Upper lobe of left lung (tissue), 6 donors: ENCODE measurements at regions not wholly inside any gene's neighbourhood (a gene's known extent, or its start where the extent isn't known, plus 50 kb on each side); places are given as distances from the start of the nearest gene placed in this dataset.

Experiments used
- ATAC-seq, 2 donors: fragments of 200-7000 bp; cut with Tn5 transposase; one replicate each; pipeline ENCODE4 v1.9.1; 2022; ENCODE audit warnings: mild to moderate bottlenecking in 2 of 2, moderate library complexity in 2 of 2; ENCODE audit not compliant: low FRiP score in 2 of 2
- DNase-seq, 2 donors: peaks; one replicate each; pipeline ENCODE4 v3.0.0-alpha.2; 2019 to 2020
- H3K27ac ChIP-seq, 4 donors: fragments of 200-600 bp; sonication (generic); one replicate each; pipeline ENCODE4 v1.5.1; 2016 to 2019
- H3K27me3 ChIP-seq, 4 donors: fragments of 200-600 bp; sonication (generic); one replicate each; pipeline ENCODE4 v1.5.1; 2017 to 2019
- H3K36me3 ChIP-seq, 4 donors: fragments of 200-600 bp; sonication (generic); one replicate each; pipeline ENCODE4 v1.5.1; 2016 to 2019
- H3K4me1 ChIP-seq, 4 donors: fragments of 200-600 bp; sonication (generic); one replicate each; pipeline ENCODE4 v1.5.1; 2018 to 2019
- H3K4me3 ChIP-seq, 4 donors: fragments of 200-600 bp; sonication (generic); one replicate each; pipeline ENCODE4 v1.5.1; 2017 to 2019; ENCODE audit warnings: mild to moderate bottlenecking in 2 of 4, moderate library complexity in 1 of 4
- H3K9me3 ChIP-seq, 4 donors: fragments of 200-600 bp; sonication (generic); one replicate each; pipeline ENCODE4 v1.5.1; 2018 to 2019
- CTCF ChIP-seq, 6 experiments: fragments of 450-650 bp in 4 of 6; fragments of 200-600 bp in 2 of 6; sonication (generic) in 2 of 6; IDR thresholded peaks; one replicate each; pipeline ENCODE4 v1.5.1; 2016 to 2019; ENCODE audit warnings: antibody characterized with exemption in 6 of 6
- EP300 ChIP-seq, 4 donors: sonication (generic); formaldehyde crosslinking; IDR thresholded peaks; one replicate each; pipeline ENCODE4 v1.5.1; 2017; ENCODE audit warnings: antibody characterized with exemption in 4 of 4, control low read depth in 2 of 4
- POLR2A ChIP-seq, 4 donors: fragments of 450-650 bp; IDR thresholded peaks; one replicate each; pipeline ENCODE4 v1.5.1; 2016 to 2017; ENCODE audit warnings: antibody characterized with exemption in 4 of 4, mild to moderate bottlenecking in 2 of 4
- POLR2AphosphoS5 ChIP-seq, 2 donors: sonication (generic); formaldehyde crosslinking; IDR thresholded peaks; one replicate each; pipeline ENCODE4 v1.5.1; 2017; ENCODE audit warnings: antibody characterized with exemption in 2 of 2
- WGBS, 2 donors: methylation state at CpG; one replicate each; pipeline ENCODE4 v1.1.5; 2017 to 2018; 5-methylcytosine and 5-hydroxymethylcytosine counted together
- donor health status: DM: no; HTN: no; CAD: no; lungs with moderate emphysema.
- donor health status: DM: no; HTN: yes; CAD: no; lungs with severe emphysema.

- Histone ChIP-seq H3K9me3 (no peaks in the 10 kb centered on the region), H3K4me1 (no peaks in the 10 kb centered on the region), H3K27me3 (no peaks in the 10 kb centered on the region), H3K27ac (no peak overlapping the region), H3K36me3 (no peaks in the 10 kb centered on the region), H3K4me3 (no peak overlapping the region)
- 87 to 92% methylated on average over 6 of the region's 6 CpGs for WGBS, 2 donors
- no peak for DNase-seq
- TF ChIP-seq POLR2A (IDR thresholded peaks at IDR 0.05) (no peak), POLR2AphosphoS5 (IDR thresholded peaks at IDR 0.05) (no peak), EP300 (IDR thresholded peaks at IDR 0.05) (no peak), CTCF (IDR thresholded peaks at IDR 0.05) (no peak)
- no peak for ATAC-seq
Measured at GRCh38 chr1:177480741-177481305, 310.1 kb downstream of the BRINP2 start.

- Histone ChIP-seq H3K27me3 (no peaks in the 10 kb centered on the region), H3K4me1 (no peaks in the 10 kb centered on the region), H3K27ac (no peak overlapping the region), H3K36me3 (no peaks in the 10 kb centered on the region), H3K9me3 (no peaks in the 10 kb centered on the region), H3K4me3 (no peak overlapping the region)
- DNase-seq: no peak
- WGBS, 2 donors: 87 to 93% methylated on average over 7 of the region's 7 CpGs
- TF ChIP-seq EP300 (IDR thresholded peaks at IDR 0.05) (no peak), CTCF (IDR thresholded peaks at IDR 0.05) (no peak), POLR2A (IDR thresholded peaks at IDR 0.05) (no peak), POLR2AphosphoS5 (IDR thresholded peaks at IDR 0.05) (no peak)
- ATAC-seq: no peak
Measured at GRCh38 chr1:177479600-177479999, 308.8 kb downstream of the BRINP2 start.

GRCh38 chr1:177476676-177477075 lies 305.9 kb downstream of the BRINP2 start:
- 74 to 84% methylated on average over 2 of the region's 2 CpGs for WGBS, 2 donors

GRCh38 chr1:177472567-177472966 lies 301.8 kb downstream of the BRINP2 start:
- Histone ChIP-seq H3K27me3 (no peaks in the 10 kb centered on the region), H3K4me1 (no peaks in the 10 kb centered on the region), H3K27ac (no peak overlapping the region), H3K36me3 (no peaks in the 10 kb centered on the region), H3K9me3 (no peaks in the 10 kb centered on the region), H3K4me3 (no peak overlapping the region)
- DNase-seq (no peak), ATAC-seq (no peak)
- 90 to 100% methylated on average over 1 of the region's 1 CpG for WGBS, 2 donors
- TF ChIP-seq CTCF (IDR thresholded peaks at IDR 0.05) (no peak), POLR2AphosphoS5 (IDR thresholded peaks at IDR 0.05) (no peak), POLR2A (IDR thresholded peaks at IDR 0.05) (no peak), EP300 (IDR thresholded peaks at IDR 0.05) (no peak)

More at GRCh38 chr1:177476676-177477075, 305.9 kb downstream of the BRINP2 start:
- ATAC-seq (no peak), DNase-seq (no peak)
- no peaks in the 10 kb centered on the region for H3K4me1 ChIP-seq
- H3K9me3 ChIP-seq: no peaks in the 10 kb centered on the region
- H3K27ac ChIP-seq: no peak overlapping the region
- no peak overlapping the region for H3K4me3 ChIP-seq
- no peaks in the 10 kb centered on the region for H3K36me3 ChIP-seq
- TF ChIP-seq POLR2AphosphoS5 (IDR thresholded peaks at IDR 0.05) (no peak), EP300 (IDR thresholded peaks at IDR 0.05) (no peak), POLR2A (IDR thresholded peaks at IDR 0.05) (no peak)
- no peaks in the 10 kb centered on the region for H3K27me3 ChIP-seq

- WGBS, 2 donors: 60 to 62% methylated on average over 1 of the region's 1 CpG
- Histone ChIP-seq H3K9me3 (no peaks in the 10 kb centered on the region), H3K36me3 (no peaks in the 10 kb centered on the region), H3K27me3 (no peaks in the 10 kb centered on the region), H3K4me3 (no peak overlapping the region), H3K4me1 (no peaks in the 10 kb centered on the region), H3K27ac (no peak overlapping the region)
- no peak for DNase-seq
- ATAC-seq: no peak
- TF ChIP-seq POLR2A (IDR thresholded peaks at IDR 0.05) (no peak), CTCF (IDR thresholded peaks at IDR 0.05) (no peak), POLR2AphosphoS5 (IDR thresholded peaks at IDR 0.05) (no peak), EP300 (IDR thresholded peaks at IDR 0.05) (no peak)
Measured at GRCh38 chr1:177471244-177471643, 300.5 kb downstream of the BRINP2 start.
